Stimulated activated CD4-positive, alpha-beta T cell treated with anti-CD3 and anti-CD28 coated beads, Interleukin-2, amount 100 ng/mL, for 4 hours (primary cell): ENCODE measurements at regions not wholly inside any gene's neighbourhood (a gene's known extent, or its start where the extent isn't known, plus 50 kb on each side); places are given as distances from the start of the nearest gene placed in this dataset.

Source experiments
- DNase-seq: peaks from one replicate; pipeline ENCODE4 v3.0.0-alpha.2; 2020; ENCODE audit warnings: low read depth

DNA sequence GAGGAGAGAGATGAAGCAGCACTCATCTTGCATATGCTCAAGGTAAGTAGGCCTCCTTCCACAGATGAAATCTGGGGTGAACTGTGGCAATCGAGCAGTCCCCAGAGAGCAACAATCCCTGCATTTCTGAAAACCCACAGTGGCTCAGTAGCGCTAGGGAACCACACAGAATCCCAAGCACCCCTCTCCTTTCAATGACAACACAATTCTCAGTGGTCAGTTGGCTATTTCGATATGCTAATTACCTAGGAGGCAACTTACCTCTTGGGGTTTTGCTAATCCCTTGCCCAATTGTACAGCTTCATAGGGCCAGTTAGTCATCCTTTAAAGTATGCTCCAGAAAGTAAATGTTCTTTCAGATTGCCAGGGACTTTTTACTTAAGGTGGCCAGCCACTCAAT lies 1035.7 kb downstream of the BCL11B start:
- DNase-seq: no peak

DNA sequence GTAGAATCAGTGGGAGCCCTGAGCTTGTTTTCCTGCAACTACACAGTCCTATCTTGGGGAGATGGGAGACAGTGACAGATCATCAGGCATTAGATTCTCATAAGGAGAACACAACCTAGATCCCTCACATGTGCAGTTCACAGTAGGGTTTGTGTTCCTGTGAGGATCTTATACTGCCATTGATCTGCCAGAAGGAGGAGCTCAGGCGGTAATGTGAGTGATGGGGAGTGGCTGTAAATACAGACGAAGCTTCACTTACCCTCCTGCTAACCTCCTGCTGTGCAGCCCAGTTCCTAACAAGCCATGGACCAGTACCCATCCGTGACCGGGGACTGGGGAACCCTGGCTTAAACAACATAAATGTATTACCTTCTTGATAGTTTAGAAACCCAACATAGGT lies 1034.1 kb downstream of the BCL11B start:
- no peak for DNase-seq

DNA sequence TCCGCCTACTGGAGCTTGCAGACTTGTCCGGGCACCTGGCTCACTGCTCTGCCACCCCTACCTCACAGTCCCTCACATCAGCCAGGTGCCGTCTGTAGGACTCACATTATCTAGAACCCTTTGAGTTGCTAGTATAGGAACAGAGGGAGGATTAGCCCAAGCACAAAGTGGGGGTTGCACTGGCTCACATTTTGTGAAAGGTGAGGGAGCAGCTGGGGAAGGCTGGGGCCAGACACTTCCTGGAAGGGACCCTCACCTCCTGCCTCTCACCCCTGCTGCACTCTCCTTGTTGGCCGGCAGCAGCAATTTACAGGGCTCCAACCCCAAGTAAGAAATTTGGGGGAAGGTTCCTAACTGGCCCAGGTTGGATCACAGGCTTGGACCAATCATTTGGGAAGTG lies 1031.6 kb downstream of the BCL11B start:
- DNase-seq: no peak

DNA sequence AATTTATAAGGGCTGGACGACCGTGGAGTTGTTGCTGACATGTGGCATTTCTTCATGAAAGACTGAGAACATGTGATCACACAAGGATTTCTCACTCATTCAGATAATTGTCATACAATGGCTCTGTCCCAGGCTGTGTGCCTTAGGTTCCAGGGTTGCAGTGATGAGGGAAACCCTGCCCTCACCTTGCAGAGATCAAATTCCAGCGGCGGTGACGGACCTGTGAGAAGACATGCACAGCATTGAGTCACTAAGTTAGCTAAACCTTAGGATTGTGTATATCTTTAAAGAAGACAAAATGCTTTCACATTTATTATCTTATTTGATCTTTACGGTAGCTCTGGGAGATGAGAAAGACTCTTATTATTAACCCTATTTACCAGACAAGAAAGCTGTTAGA lies 1029.1 kb downstream of the BCL11B start:
- no peak for DNase-seq

DNA sequence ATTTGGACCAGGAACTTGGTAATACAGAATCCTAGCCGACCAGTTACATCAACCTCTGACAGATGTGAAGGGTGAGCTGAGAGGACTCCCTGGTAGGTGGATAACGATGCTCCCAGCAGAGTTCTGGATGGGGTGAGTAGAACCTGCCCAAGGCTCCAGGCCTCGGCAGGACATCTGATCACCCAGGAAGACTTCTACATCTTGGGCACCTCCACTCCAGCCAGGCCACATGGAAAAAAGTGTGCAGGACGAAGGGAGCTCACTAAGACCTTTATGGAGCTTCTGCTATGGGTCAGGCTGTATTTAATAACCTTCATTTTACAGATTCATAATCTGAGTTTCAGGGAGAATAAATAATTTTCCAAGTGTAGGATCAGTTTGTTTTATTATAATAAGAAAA lies 1028.7 kb downstream of the BCL11B start:
- DNase-seq: no peak

DNA sequence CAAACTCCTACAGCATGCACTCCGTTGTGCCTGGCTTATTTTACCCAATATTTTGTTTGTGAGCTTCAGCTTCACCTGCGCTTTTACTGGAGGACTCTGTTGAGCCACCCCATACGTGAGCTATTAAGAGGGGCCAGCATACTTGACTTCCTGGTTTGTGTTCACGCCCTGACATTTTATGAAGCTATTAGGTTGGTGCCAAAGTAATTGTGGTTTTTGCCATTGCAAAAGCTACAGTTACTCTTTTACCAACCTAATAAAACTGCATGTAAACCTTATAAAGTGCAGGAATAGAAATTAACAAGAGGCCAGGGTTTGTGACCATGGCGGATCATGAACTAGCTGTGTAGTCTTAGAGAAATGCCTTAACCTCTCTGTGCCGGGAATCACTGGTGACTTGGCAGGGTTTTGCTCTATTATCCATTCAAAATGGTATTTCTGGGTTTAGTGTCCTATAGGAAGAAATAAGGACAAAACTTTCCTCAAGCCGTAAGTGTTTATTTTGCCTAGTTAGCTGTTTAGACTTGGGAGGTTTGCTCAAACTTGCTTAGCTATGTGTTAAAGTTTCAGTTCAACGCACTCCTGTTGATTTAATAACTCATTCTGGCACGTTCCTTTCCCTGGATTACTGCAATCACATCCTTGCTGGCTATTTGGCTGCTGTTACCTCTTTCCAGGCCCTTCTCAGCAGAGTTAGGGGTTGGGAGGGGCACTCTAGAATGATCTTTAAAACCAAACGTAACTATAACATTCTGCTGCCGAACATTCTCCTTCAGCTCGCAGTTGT lies 1027.6 kb downstream of the BCL11B start:
- no peak for DNase-seq

DNA sequence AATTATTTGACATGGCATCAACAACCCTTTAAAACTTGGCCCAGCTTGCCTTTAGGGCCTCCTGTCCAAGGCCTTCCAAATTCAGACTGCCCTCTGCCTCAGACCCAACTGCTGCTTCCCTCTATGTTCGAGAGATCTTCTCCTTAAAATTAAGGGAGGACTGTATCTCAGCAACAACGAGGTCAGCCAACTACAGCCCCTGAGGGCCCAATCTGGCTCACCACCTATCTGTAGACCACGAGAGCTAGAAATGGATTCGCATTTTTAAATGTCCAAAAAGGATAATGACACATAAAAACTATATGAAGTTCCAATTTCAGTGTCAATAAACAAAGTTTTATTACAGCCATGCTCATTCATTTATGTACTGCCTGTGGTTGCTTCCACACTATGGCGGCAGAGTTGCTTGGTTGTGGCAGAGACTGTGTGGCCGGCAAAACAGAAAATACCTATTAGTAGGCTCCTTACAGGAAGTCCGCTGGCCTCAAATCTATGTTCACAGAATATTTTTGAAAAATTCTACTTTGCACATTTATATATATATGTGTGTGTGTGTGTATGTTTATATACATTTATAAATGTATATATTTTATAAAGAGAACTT lies 1026.9 kb downstream of the BCL11B start:
- no peak for DNase-seq

DNA sequence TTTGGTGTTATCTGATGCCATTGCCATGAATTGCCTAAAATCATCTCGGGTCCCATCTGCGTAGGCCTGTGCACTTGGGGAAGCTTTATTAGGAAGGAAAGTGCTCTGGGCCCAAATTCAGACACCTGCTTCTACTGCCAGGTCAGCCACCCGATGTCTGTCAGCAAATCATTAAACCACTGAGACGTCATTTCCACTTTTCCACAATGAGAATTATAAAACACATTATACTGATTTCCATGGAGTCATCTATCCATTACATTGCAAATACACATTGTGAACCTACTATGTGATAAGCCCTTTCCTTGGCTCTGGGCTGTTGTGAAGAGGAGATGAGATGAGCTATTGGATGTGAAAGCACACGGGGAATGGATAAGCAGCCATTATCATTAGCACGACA lies 1022.9 kb downstream of the BCL11B start:
- DNase-seq: no peak

DNA sequence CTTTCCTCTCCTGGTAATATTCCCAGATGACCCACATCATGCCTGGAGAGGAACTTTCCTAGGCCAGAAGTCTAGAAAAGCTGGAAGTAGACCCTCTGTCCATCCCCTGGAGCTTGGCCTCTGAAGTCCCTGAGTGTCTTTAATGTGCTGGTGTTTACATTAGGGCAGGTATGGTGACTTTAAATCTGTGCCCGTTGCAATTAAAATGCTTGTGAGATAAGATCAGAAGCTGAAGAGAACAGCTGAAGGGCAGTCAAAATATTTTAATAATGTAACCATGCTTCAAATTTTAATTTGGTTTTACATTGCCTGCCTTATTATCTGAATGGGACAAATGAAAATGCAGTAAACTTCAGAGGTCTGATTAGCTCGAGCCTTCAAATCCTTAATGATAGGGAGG lies 1022.5 kb downstream of the BCL11B start:
- no peak for DNase-seq

DNA sequence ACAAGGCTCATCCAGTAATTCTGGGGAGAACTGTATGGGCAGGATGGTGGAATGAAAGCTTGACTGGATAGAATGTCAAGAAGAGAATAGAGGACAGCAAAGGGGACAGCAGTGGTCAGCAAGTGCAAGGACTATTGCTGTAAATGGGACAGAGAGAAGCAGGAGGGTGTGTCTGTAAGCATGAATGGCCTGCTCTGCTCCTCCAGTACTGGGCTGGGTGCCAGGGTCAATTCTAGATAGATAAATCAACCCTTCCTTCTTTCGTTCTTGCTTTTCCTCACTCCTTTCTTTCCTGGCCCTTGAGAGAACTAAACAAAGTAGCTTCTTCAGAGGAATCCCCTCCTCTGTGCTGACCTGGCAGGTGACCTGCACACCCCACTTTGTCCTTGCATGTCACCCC lies 1019.2 kb downstream of the BCL11B start:
- no peak for DNase-seq

DNA sequence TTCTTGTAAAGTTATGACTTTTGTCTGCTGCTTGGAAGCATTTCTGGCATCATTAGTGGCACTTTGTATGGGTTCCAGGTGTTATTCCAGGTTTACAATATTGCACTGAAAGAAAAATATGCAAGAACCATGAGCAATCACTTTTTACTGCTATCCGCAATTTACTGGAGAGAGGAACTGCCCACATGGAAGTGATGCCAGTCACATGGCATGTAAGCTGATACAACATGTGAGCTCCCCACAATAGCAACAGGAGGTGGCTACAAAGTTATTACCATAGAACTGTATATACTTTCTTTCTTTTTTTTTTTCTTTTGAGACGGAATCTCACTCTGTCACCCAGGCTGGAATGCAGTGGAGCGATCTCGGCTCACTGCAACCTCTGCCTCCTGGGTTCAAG lies 1012.1 kb downstream of the BCL11B start:
- DNase-seq: no peak

DNA sequence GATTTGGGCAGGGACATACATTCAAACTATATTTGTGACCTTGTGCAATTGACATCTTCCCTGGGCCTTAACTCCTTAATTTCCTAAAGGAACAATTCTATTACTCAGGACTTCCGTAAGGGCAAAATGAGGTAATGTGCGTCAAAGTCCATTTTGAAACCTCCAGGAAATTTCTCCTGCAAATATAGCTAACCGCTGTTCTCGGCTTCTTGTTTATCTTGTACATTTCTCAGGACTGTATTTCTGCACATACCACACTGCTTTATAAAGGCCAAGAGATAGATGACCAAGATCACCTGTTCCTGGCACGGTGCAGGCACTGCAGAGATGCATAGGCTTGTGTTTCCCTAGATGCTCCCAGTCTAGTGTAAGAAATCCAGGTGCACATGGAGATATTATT lies 1009.4 kb downstream of the BCL11B start:
- no peak for DNase-seq

DNA sequence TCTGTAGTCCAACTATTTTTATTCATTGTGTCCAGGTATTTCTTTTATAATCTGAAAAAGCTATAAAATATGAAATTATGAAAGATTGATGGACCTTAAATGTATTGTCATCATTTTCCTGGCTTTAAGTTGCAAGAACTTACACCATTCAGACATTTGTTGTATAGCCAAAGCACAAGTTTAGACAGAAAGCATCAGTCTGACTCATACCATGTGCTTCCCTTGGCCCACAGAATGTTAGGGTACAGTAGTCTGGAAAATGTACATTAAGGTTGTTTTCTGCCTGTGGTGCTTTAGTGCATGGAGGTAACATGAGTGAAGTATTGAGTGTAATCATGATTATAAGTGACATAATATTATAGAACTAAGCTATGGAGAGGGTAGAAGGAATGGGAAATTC lies 1002.5 kb downstream of the BCL11B start:
- no peak for DNase-seq

DNA sequence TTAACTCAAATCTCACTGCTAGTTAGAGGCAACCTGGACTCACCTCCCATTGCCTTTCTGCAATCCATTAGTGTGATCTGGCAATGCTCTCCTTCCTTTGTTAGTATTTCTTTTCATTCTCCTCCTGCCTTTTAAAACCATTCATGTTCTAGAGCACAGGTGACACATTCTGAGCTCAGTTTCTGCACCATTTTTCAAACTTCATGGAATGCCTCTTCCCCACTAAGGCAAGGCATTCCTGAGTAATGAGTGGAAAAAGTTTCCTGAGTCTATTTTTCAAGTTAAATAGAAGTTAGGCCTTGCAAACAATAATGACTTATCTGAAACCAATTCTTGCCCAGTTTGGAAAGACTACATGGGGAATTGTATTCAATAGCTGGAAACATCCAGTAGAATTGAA lies 1001.8 kb downstream of the BCL11B start:
- DNase-seq: no peak

DNA sequence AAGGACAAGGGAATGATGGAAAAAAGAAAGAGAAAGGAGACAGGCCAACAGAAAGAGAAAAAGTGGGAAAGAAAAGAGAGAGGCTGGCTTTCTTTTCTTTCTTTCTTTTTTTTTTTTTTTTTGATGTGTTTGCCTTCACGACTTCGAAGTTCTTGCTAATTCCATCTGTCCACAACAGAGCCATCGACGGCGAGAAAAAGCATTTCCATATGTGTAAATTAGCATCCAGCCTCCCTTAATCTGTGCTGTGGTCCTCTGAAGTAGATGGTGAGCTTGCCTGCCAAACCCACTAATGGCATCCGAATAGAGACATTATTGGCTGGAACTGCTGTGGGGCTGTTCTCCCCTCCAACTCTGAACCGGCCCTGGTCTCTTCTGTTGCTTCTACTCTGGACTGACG lies 997.4 kb downstream of the BCL11B start:
- DNase-seq: no peak

DNA sequence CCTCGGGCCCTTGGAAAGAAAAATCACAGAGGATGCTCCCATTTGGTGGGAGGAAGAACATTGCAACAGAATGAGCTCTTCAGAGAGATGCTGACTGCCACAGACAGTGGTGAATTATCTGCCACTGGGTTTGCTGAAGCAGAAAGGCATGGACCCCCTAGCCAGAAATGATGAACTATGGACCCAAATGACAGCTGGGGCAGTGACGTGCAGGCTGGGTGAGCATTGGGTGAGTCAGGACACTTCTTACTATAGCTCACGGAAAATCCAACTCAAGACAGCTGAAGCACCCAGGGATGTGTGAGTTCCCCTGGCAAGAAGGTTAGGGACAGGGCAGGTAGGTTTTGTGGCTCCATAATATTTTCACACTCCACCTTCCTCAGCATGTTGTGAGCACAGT lies 993.2 kb downstream of the BCL11B start:
- no peak for DNase-seq

DNA sequence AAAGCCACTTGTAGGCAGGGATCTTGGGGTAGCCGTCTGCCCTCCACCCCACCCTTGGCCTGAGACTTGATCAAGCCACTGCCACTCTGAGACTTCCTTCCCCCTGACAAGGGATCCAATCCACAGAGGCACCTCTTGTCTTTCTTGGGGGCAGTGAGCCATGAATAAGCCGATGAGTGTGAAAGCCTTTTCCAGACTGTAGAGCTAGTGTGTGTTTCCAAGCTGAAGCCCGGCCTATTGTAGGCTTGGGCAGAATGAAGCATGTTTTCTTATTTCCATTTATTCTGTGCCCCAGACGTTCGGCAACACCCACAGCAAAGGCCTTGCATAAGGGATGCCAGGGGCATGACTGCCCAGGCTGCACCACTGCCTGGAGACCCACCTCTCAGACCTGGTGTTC lies 991.6 kb downstream of the BCL11B start:
- DNase-seq: no peak

DNA sequence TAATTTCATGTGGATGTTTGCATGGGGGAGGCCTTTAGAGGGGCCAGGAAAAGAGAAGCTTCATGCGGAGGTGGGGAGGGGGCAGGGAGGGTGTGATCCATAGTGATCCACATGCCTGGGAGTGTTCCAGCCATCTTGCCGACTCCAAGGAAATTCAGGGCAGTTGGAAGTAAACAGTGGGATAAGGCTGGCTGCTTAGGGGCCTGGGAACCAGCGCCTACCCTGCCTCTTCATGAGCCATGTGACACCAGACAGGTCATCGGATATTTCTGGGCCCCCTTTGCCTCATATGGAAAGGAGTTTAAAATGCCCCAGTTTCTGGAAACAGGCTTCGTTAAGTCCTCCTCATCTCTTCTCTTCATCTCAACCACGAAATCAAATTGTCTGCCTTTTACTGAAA lies 983.2 kb downstream of the BCL11B start:
- no peak for DNase-seq

DNA sequence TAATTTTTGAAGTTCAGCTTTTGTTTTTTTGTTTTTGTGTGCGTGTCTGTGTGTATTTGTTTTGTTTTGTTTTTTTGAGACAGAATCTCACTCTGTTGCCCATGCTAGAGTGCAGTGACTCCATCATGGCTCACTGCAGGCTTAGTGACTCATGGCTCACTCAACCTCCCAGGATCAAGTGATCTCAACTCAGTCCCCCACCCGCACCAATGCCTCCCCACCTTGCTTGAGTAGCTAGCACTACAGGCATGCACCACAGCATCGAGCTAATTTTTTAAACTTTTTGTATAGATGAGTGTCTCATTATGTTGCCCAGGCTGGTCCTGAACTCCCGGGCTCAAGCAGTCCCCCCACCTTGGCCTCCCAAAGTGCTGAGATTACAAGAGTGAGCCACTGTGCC lies 981.4 kb downstream of the BCL11B start:
- peak; percentile 13 for DNase-seq

DNA sequence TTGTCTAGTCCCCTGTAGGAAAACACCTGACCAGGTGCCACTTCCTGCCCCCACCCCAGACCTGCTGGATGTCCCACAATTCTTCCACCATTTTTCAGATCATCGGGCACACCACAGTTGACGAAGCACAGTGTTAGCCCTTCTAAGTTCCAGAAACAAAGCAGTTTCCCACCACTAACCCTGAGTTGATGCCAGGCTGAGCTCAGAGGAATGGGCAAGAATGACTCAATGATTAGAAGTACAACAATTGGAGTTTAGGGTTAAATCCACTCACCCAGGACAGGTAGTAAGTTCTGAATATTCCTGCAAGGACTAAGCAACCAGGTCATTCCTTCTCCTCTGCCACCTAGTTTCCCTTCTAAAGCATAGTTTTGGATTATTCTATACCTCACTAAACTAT lies 979.8 kb downstream of the BCL11B start:
- no peak for DNase-seq

DNA sequence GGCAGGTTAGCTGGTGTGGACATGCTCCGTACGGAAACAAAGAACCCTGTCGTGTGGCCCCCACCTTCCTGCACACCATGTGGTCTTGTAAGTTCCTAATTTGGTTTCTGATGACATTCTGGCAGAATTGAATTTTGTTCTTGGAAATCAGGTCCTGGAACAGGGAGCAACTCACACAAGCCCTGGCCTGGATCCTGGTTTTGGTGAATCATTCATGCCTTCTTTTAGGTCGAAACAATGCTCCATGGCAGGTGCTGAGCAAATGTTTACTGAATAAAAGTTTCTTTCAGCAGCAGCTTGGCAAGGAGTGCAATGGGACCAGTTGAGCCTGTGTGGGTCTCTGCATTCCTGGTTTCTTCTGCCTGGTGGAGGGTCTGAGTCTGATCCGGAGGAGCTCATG lies 978.4 kb downstream of the BCL11B start:
- DNase-seq: no peak

DNA sequence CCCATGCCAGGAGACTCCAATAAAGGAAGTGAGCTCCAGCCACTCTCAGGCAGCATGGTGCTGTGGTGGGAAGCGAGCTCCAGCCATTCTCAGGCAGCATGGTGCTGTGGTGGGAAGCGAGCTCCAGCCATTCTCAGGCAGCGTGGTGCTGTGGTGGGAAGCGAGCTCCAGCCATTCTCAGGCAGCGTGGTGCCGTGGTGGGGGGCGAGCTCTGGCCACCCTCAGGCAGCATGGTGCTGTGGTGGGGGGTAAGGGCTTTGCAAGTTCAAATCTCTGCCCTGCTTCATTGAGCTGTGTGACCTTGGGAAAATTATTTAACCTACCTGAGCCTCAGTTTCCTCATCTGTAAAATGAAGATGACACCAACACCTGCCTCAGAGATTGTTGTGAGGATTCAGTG lies 975.1 kb downstream of the BCL11B start:
- no peak for DNase-seq

DNA sequence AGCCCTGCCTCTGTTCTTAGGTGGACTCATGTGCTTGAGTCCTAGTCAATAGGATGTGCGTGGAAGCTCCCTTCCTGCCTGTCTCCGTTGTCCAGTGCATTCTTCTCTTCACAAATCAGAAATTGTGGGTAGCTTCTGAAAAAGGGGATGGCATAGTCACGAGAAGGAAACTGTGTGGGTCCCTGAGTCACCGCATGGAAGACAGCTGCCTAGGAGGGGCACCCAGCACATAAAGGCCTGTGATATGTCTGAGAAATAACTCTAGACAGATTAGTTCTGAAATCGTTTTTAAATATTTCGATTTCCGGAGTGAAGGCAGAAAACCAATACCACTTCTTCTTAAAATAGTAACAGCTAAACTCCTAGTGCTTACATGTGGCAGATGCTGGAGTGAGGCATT lies 974.4 kb downstream of the BCL11B start:
- DNase-seq: no peak
